PC-3 (cell line): ENCODE measurements at regions not wholly inside any gene's neighbourhood (a gene's known extent, or its start where the extent isn't known, plus 50 kb on each side); places are given as distances from the start of the nearest gene placed in this dataset.

Source experiments
- ATAC-seq: fragments of 200-7000 bp; cut with Tn5 transposase; 2 replicates; pipeline ENCODE4 v1.9.1; 2020; ENCODE audit warnings: mild to moderate bottlenecking, moderate library complexity
- BruUV-seq: library from RNA; stranded (reverse); fragments of 400-500 nt; replicated peaks from 2 replicates; lab custom pipeline; 2021; lab: Mats Ljungman, UMichigan
- CTCF ChIA-PET: fragments of 300-600 bp; sonication (Branson Sonifier 250); formaldehyde crosslinking; loops from one replicate; lab custom pipeline; 2022; ENCODE audit warnings: antibody characterized with exemption; lab: Charles Lee
- POLR2A ChIA-PET: fragments of 300-600 bp; sonication (Branson Sonifier 250); formaldehyde crosslinking; loops from one replicate; lab custom pipeline; 2022; ENCODE audit warnings: antibody characterized with exemption; ENCODE audit not compliant: unreplicated experiment; lab: Charles Lee
- DNase-seq: peaks from one replicate; pipeline ENCODE4 v3.0.0-alpha.2; 2015
- H2AFZ ChIP-seq: fragments of 300-600 bp; sonication (generic); 2 replicates; pipeline ENCODE4 v1.6.0; 2016; ENCODE audit warnings: antibody characterized with exemption, low read length
- H3F3A ChIP-seq: fragments of 300-600 bp; sonication (generic); one replicate; pipeline ENCODE4 v1.6.0; 2017; ENCODE audit warnings: antibody characterized with exemption, low read length, control low read depth, mild to moderate bottlenecking; ENCODE audit not compliant: unreplicated experiment
- H3K27ac ChIP-seq: fragments of 300-600 bp; sonication (generic); 2 replicates; pipeline ENCODE4 v1.5.1; 2016; ENCODE audit warnings: mild to moderate bottlenecking, low read length
- H3K27me3 ChIP-seq: fragments of 300-600 bp; sonication (generic); 2 replicates; pipeline ENCODE4 v1.6.1; 2016; ENCODE audit warnings: low read length, mixed read lengths
- H3K36me3 ChIP-seq: fragments of 300-600 bp; sonication (generic); 2 replicates; pipeline ENCODE4 v1.6.1; 2016; ENCODE audit warnings: low read depth, mixed run types, low read length, mixed read lengths
- H3K4me1 ChIP-seq: fragments of 300-600 bp; sonication (generic); 2 replicates; pipeline ENCODE4 v1.5.1; 2016; ENCODE audit warnings: low read length; ENCODE audit not compliant: insufficient read depth
- H3K4me2 ChIP-seq: fragments of 300-600 bp; sonication (generic); 2 replicates; pipeline ENCODE4 v1.6.0; 2016; ENCODE audit warnings: low read length
- H3K4me3 ChIP-seq: fragments of 300-600 bp; sonication (generic); 2 replicates; pipeline ENCODE4 v1.5.1; 2016; ENCODE audit warnings: mild to moderate bottlenecking, low read length, mixed read lengths
- H3K79me2 ChIP-seq: fragments of 300-600 bp; sonication (generic); 2 replicates; pipeline ENCODE4 v1.6.1; 2017; ENCODE audit warnings: low read length, mixed read lengths
- H3K9ac ChIP-seq: fragments of 300-600 bp; sonication (generic); 2 replicates; pipeline ENCODE4 v1.6.0; 2016; ENCODE audit warnings: mild to moderate bottlenecking, low read length
- H3K9me2 ChIP-seq: fragments of 300-600 bp; sonication (generic); replicated peaks from 2 replicates; pipeline ENCODE4 v1.6.1; 2016; ENCODE audit warnings: mixed run types, low read length, mixed read lengths
- H3K9me3 ChIP-seq: fragments of 300-600 bp; sonication (generic); 2 replicates; pipeline ENCODE4 v1.6.1; 2016; ENCODE audit warnings: low read length, mixed read lengths
- H4K20me1 ChIP-seq: fragments of 300-600 bp; sonication (generic); 2 replicates; pipeline ENCODE4 v1.6.1; 2016; ENCODE audit warnings: low read length, mixed read lengths
- CTCF ChIP-seq: fragments of 300-600 bp; sonication (generic); conservative IDR thresholded peaks from 2 replicates; pipeline ENCODE4 v1.5.1; 2017; ENCODE audit warnings: antibody characterized with exemption, low read depth, mild to moderate bottlenecking, low read length
- EZH2 ChIP-seq: fragments of 300-600 bp; sonication (generic); IDR thresholded peaks from one replicate; pipeline ENCODE4 v1.6.1; 2017; ENCODE audit warnings: antibody characterized with exemption, mild to moderate bottlenecking, low read length; ENCODE audit not compliant: unreplicated experiment
- EZH2phosphoT487 ChIP-seq: fragments of 300-600 bp; sonication (generic); IDR thresholded peaks from 2 replicates; pipeline ENCODE4 v1.6.1; 2018; ENCODE audit warnings: mild to moderate bottlenecking, antibody characterized with exemption, low read length, borderline replicate concordance
- intact Hi-C: fragments of 100-400 bp; cut with micrococcal nuclease; formaldehyde crosslinking; loops from 2 replicates; pipeline ENCODE4 v1.9.0; 2023

- Histone ChIP-seq H3K36me3 (no peaks in the 10 kb centered on the region), H3K4me1 (no peaks in the 10 kb centered on the region), H3K27ac (no peak overlapping the region), H3K9me2 (no peaks in the 10 kb centered on the region), H2AFZ (no peak overlapping the region), H3K4me2 (no peak overlapping the region), H3K4me3 (no peak overlapping the region), H3K9ac (no peak overlapping the region), H3K9me3 (no peaks in the 10 kb centered on the region), H3F3A (no peaks in the 10 kb centered on the region), H3K27me3 (no peaks in the 10 kb centered on the region), H3K79me2 (no peaks in the 10 kb centered on the region), H4K20me1 (no peaks in the 10 kb centered on the region)
- ATAC-seq = no peak
- intact Hi-C loops = no loop called here
- ChIA-PET POLR2A (no interaction called here), CTCF (no interaction called here)
- DNase-seq = no peak
- BruUV-seq = no TSS peak
- TF ChIP-seq EZH2 (no peak), EZH2phosphoT487 (no peak), CTCF (no peak)
Observed at GRCh38 chr4:81796790-81797528, 325.3 kb upstream of the RASGEF1B start.

- Histone ChIP-seq H3K9me2 (no peaks in the 10 kb centered on the region), H3K36me3 (no peaks in the 10 kb centered on the region), H3K4me3 (no peak overlapping the region), H3K27ac (no peak overlapping the region), H4K20me1 (no peaks in the 10 kb centered on the region), H3K9ac (no peak overlapping the region), H2AFZ (no peak overlapping the region), H3F3A (no peaks in the 10 kb centered on the region), H3K4me1 (no peaks in the 10 kb centered on the region), H3K4me2 (no peak overlapping the region), H3K27me3 (no peaks in the 10 kb centered on the region), H3K79me2 (no peaks in the 10 kb centered on the region), H3K9me3 (no peaks in the 10 kb centered on the region)
- no peak for ATAC-seq
- ChIA-PET CTCF (no interaction called here), POLR2A (no interaction called here)
- BruUV-seq = no TSS peak
- no peak for DNase-seq
- intact Hi-C loops = no loop called here
- TF ChIP-seq CTCF (no peak), EZH2phosphoT487 (no peak), EZH2 (no peak)
Observed at GRCh38 chr4:81792521-81792920, 320.8 kb upstream of the RASGEF1B start.

- Histone ChIP-seq H3K9ac (no peak overlapping the region), H3K4me1 (no peaks in the 10 kb centered on the region), H3K9me3 (no peaks in the 10 kb centered on the region), H3K4me3 (no peak overlapping the region), H3K27ac (no peak overlapping the region), H3K79me2 (no peaks in the 10 kb centered on the region), H3K27me3 (no peaks in the 10 kb centered on the region), H4K20me1 (no peaks in the 10 kb centered on the region), H3K36me3 (no peaks in the 10 kb centered on the region), H3F3A (no peaks in the 10 kb centered on the region), H3K9me2 (no peaks in the 10 kb centered on the region), H2AFZ (no peak overlapping the region), H3K4me2 (no peak overlapping the region)
- CTCF ChIA-PET = no interaction called here
- DNase-seq (no peak), ATAC-seq (no peak)
- BruUV-seq = no TSS peak
- no peak for TF ChIP-seq EZH2
- TF ChIP-seq CTCF = no peak
- TF ChIP-seq EZH2phosphoT487 = no peak
- intact Hi-C loops = no loop called here
- POLR2A ChIA-PET = no interaction called here
Observed at GRCh38 chr4:81790477-81790876, 318.8 kb upstream of the RASGEF1B start.
